IMR-90 (cell line): ENCODE measurements at regions not wholly inside any gene's neighbourhood (a gene's known extent, or its start where the extent isn't known, plus 50 kb on each side); places are given as distances from the start of the nearest gene placed in this dataset.

ENCODE experiments used
- ATAC-seq: fragments of 200-7000 bp; cut with Tn5 transposase; 2 replicates; pipeline ENCODE4 v1.9.1; 2020; ENCODE audit warnings: low read depth, mild to moderate bottlenecking, moderate library complexity
- BruUV-seq: library from RNA; stranded (reverse); fragments of 400-500 nt; replicated peaks from 2 replicates; lab custom pipeline; 2021; lab: Mats Ljungman, UMichigan
- CTCF ChIA-PET: fragments of 300-600 bp; formaldehyde crosslinking; extraction: SDS; loops from one replicate; lab custom pipeline; 2021; ENCODE audit warnings: antibody characterized with exemption; lab: Yijun Ruan, JAX
- POLR2A ChIA-PET: fragments of 300-600 bp; sonication (Branson Sonifier 250); formaldehyde crosslinking; loops from one replicate; lab custom pipeline; 2022; ENCODE audit warnings: antibody characterized with exemption; ENCODE audit not compliant: unreplicated experiment; lab: Charles Lee
- DNase-seq: peaks from one replicate; pipeline ENCODE4 v3.0.0; 2013
- H2AFZ ChIP-seq: replicated peaks from 2 replicates; pipeline ENCODE3; 2013; ENCODE audit warnings: low read length, mild to moderate bottlenecking; ENCODE audit not compliant: poor library complexity
- H2AK5ac ChIP-seq: 2 replicates; pipeline ENCODE4 v1.6.1; 2013; ENCODE audit warnings: low read depth, low read length, inconsistent platforms
- H2AK9ac ChIP-seq: replicated peaks from 2 replicates; pipeline ENCODE3; 2013; ENCODE audit warnings: mild to moderate bottlenecking, low read depth, low read length, moderate library complexity; ENCODE audit not compliant: poor library complexity
- H2BK120ac ChIP-seq: 2 replicates; pipeline ENCODE4 v1.6.1; 2013; ENCODE audit warnings: low read depth, low read length, inconsistent platforms
- H2BK15ac ChIP-seq: 3 replicates; pipeline ENCODE4 v1.6.1; 2013; ENCODE audit warnings: low read depth, low read length, inconsistent platforms
- H2BK20ac ChIP-seq: 2 replicates; pipeline ENCODE4 v1.6.1; 2013; ENCODE audit warnings: low read depth, mild to moderate bottlenecking, inconsistent platforms, low read length, moderate library complexity
- H2BK5ac ChIP-seq: 2 replicates; pipeline ENCODE4 v1.6.1; 2013; ENCODE audit warnings: mild to moderate bottlenecking, low read depth, low read length, inconsistent platforms; ENCODE audit not compliant: poor library complexity, severe bottlenecking
- H3K14ac ChIP-seq: replicated peaks from 2 replicates; pipeline ENCODE4 v1.6.1; 2013; ENCODE audit warnings: low read depth, low read length, inconsistent platforms
- H3K18ac ChIP-seq: 2 replicates; pipeline ENCODE4 v1.6.1; 2013; ENCODE audit warnings: low read depth, low read length, control low read depth
- H3K23ac ChIP-seq: 2 replicates; pipeline ENCODE4 v1.6.1; 2013; ENCODE audit warnings: low read depth, low read length, inconsistent platforms
- H3K27ac ChIP-seq: 2 replicates; pipeline ENCODE4 v1.5.1; 2013; ENCODE audit warnings: mild to moderate bottlenecking, control low read depth, low read length; ENCODE audit not compliant: insufficient read depth
- H3K27me3 ChIP-seq: 2 replicates; pipeline ENCODE4 v1.6.1; 2013; ENCODE audit warnings: low read length; ENCODE audit not compliant: control insufficient read depth, insufficient read depth
- H3K36me3 ChIP-seq: 2 replicates; pipeline ENCODE4 v1.6.1; 2013; ENCODE audit warnings: low read length, mixed read lengths; ENCODE audit not compliant: control insufficient read depth, insufficient read depth
- H3K4ac ChIP-seq: 2 replicates; pipeline ENCODE4 v1.6.1; 2013; ENCODE audit warnings: low read depth, low read length, inconsistent platforms
- H3K4me1 ChIP-seq: 2 replicates; pipeline ENCODE4 v1.6.1; 2013; ENCODE audit warnings: low read length, mixed read lengths; ENCODE audit not compliant: control insufficient read depth, insufficient read depth
- H3K4me2 ChIP-seq: 2 replicates; pipeline ENCODE4 v1.6.1; 2013; ENCODE audit warnings: low read depth, mild to moderate bottlenecking, control low read depth, low read length, moderate library complexity
- H3K4me3 ChIP-seq: 2 replicates; pipeline ENCODE4 v1.5.1; 2013; ENCODE audit warnings: low read depth, mild to moderate bottlenecking, control low read depth, low read length, moderate library complexity; ENCODE audit not compliant: insufficient read depth
- H3K56ac ChIP-seq: 2 replicates; pipeline ENCODE4 v1.6.1; 2013; ENCODE audit warnings: low read length, inconsistent platforms; ENCODE audit not compliant: insufficient read depth; ENCODE audit errors: extremely low read depth
- H3K79me1 ChIP-seq, 2 experiments: 2 replicates each; pipeline ENCODE4 v1.6.1; 2013; ENCODE audit warnings: low read length in 2 of 2, inconsistent platforms in 1 of 2, low read depth in 1 of 2
- H3K9ac ChIP-seq: 2 replicates; pipeline ENCODE4 v1.6.1; 2013; ENCODE audit warnings: low read depth, low read length, control low read depth
- H3K9me1 ChIP-seq: 2 replicates; pipeline ENCODE4 v1.6.1; 2013; ENCODE audit warnings: low read length, inconsistent platforms; ENCODE audit not compliant: insufficient read depth
- H3K9me3 ChIP-seq: 2 replicates; pipeline ENCODE4 v1.6.1; 2013; ENCODE audit warnings: low read length; ENCODE audit not compliant: control insufficient read depth, insufficient read depth
- H4K20me1 ChIP-seq: 2 replicates; pipeline ENCODE4 v1.6.1; 2013; ENCODE audit warnings: low read length, inconsistent platforms; ENCODE audit not compliant: insufficient read depth
- H4K5ac ChIP-seq: 2 replicates; pipeline ENCODE4 v1.6.1; 2013; ENCODE audit warnings: mild to moderate bottlenecking, low read depth, low read length, control low read depth
- H4K8ac ChIP-seq, 2 experiments: 2 replicates each; pipeline ENCODE4 v1.6.1; 2013; ENCODE audit warnings: low read depth in 2 of 2, low read length in 2 of 2, control low read depth in 1 of 2, inconsistent platforms in 1 of 2
- H4K91ac ChIP-seq: 2 replicates; pipeline ENCODE4 v1.6.1; 2013; ENCODE audit warnings: low read depth, low read length, inconsistent platforms; ENCODE audit not compliant: insufficient read depth
- BHLHE40 ChIP-seq: fragments of 150-350 bp; IDR thresholded peaks from 2 replicates; pipeline ENCODE4 v1.6.1; 2016; ENCODE audit warnings: mild to moderate bottlenecking, low read depth, low read length
- CEBPB ChIP-seq: IDR thresholded peaks from 2 replicates; pipeline ENCODE4 v1.6.1; 2012; ENCODE audit warnings: low read depth, low read length, improper control_type of control experiment
- CHD1 ChIP-seq: IDR thresholded peaks from 2 replicates; pipeline ENCODE4 v1.6.1; 2012; ENCODE audit warnings: low read depth, low read length, improper control_type of control experiment
- FOS ChIP-seq: fragments of 150-350 bp; IDR thresholded peaks from 2 replicates; pipeline ENCODE4 v1.6.1; 2016; ENCODE audit warnings: low read depth, low read length
- MAFK ChIP-seq: IDR thresholded peaks from 2 replicates; pipeline ENCODE4 v1.6.1; 2012; ENCODE audit warnings: low read depth, low read length, improper control_type of control experiment
- MAZ ChIP-seq: IDR thresholded peaks from 2 replicates; pipeline ENCODE4 v1.6.1; 2012; ENCODE audit warnings: low read depth, mild to moderate bottlenecking, low read length, improper control_type of control experiment, moderate library complexity, borderline replicate concordance
- MXI1 ChIP-seq: IDR thresholded peaks from 2 replicates; pipeline ENCODE4 v1.6.1; 2012; ENCODE audit warnings: low read depth, mild to moderate bottlenecking, low read length, moderate library complexity, borderline replicate concordance
- NFE2L2 ChIP-seq: fragments of 150-350 bp; IDR thresholded peaks from 2 replicates; pipeline ENCODE4 v1.6.1; 2016; ENCODE audit warnings: low read depth, mild to moderate bottlenecking, low read length
- POLR2A ChIP-seq: IDR thresholded peaks from 2 replicates; pipeline ENCODE4 v1.6.1; 2012; ENCODE audit warnings: mild to moderate bottlenecking, low read depth, low read length
- RAD21 ChIP-seq: IDR thresholded peaks from 2 replicates; pipeline ENCODE4 v1.6.1; 2012; ENCODE audit warnings: low read length, improper control_type of control experiment
- RCOR1 ChIP-seq: IDR thresholded peaks from 2 replicates; pipeline ENCODE4 v1.6.1; 2012; ENCODE audit warnings: mild to moderate bottlenecking, low read length, improper control_type of control experiment; ENCODE audit not compliant: insufficient replicate concordance
- RFX5 ChIP-seq: IDR thresholded peaks from 2 replicates; pipeline ENCODE4 v1.8.0; 2012; ENCODE audit warnings: low read depth, mild to moderate bottlenecking, low read length, moderate library complexity
- SMC3 ChIP-seq: fragments of 150-350 bp; IDR thresholded peaks from 2 replicates; pipeline ENCODE4 v1.6.1; 2016; ENCODE audit warnings: low read depth, mild to moderate bottlenecking, antibody characterized with exemption, low read length, moderate library complexity
- WGBS, 2 experiments: methylation state at CpG; one replicate each; pipeline versions ENCODE4 v1.1.5 to v1.1.7; 2013; ENCODE audit warnings: missing lambda C conversion rate in 2 of 2; ENCODE audit not compliant: insufficient read length in 1 of 2; ENCODE audit errors: extremely low coverage in 2 of 2; 5-methylcytosine and 5-hydroxymethylcytosine counted together
- dilution Hi-C: fragments of 300-500 bp; cut with HindIII; formaldehyde crosslinking; loops from one replicate; pipeline ENCODE4 v1.14.3; 2018; ENCODE audit warnings: low sequenced_read_pairs; ENCODE audit not compliant: unreplicated experiment
- in situ Hi-C: fragments of 300-500 bp; cut with MboI; formaldehyde crosslinking; loops from 3 replicates; pipeline ENCODE4 v1.14.3; 2019; ENCODE audit warnings: low sequenced_read_pairs, inconsistent platforms, mixed read lengths
- intact Hi-C: fragments of 100-400 bp; cut with micrococcal nuclease; formaldehyde crosslinking; loops from 2 replicates; pipeline ENCODE4 v1.10.0; 2022
- TF ChIP-seq, protein P1 (sequence below): fragments of 150-350 bp; IDR thresholded peaks from 2 replicates; pipeline ENCODE4 v1.6.1; 2017; ENCODE audit warnings: mild to moderate bottlenecking, antibody characterized with exemption, low read length, low read depth
- TF ChIP-seq, protein P2 (sequence below): conservative IDR thresholded peaks from 2 replicates; pipeline ENCODE4 v1.5.1; 2012; ENCODE audit warnings: mild to moderate bottlenecking, low read depth, low read length, improper control_type of control experiment
- TF ChIP-seq, protein P3 (sequence below): fragments of 150-350 bp; IDR thresholded peaks from 2 replicates; pipeline ENCODE4 v1.6.1; 2016; ENCODE audit warnings: low read depth, mild to moderate bottlenecking, low read length, moderate library complexity, borderline replicate concordance

DNA sequence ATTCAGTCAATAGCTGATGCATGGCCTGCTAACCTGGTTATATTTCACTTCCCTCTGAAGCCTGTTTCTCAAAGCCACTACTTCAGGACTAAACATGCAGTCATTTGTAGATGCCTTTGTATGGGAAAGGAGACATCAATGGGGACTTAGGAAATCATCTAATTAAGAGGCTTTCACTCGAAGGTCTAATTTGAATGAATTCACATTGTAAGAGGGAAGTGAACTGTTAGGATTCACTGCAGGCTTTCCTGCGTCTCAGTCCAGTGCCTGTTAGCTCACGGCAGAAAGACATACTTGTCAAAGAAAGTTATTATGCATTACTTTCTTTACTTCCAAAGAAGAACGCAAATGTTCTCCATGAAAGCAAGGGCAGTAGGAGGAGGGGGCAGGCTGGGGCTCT lies 50.6 kb upstream of the CDK20 start:
- no peaks in the 10 kb centered on the region for H4K20me1 ChIP-seq
- no peak overlapping the region for H2AK9ac ChIP-seq
- ChIA-PET CTCF (no interaction called here), POLR2A (no interaction called here)
- no peaks in the 10 kb centered on the region for H3K9me3 ChIP-seq
- no peak overlapping the region for H2AFZ ChIP-seq
- H3K14ac ChIP-seq: no peak overlapping the region
- no peak overlapping the region for H2BK5ac ChIP-seq
- in situ Hi-C loops (loop anchor here (10.0 to 25.0 kb wide), 2 partner anchors 338 to 660 kb away; no protein-coding TSS in a partner anchor), intact Hi-C loops (no loop called here), dilution Hi-C loops (no loop called here)
- H2AK5ac ChIP-seq: no peak overlapping the region
- H3K36me3 ChIP-seq: no peaks in the 10 kb centered on the region
- H3K4ac ChIP-seq: no peak overlapping the region
- no peaks in the 10 kb centered on the region for H3K4me1 ChIP-seq
- BruUV-seq: no TSS peak
- H4K5ac ChIP-seq: no peak overlapping the region
- no peak overlapping the region for H2BK15ac ChIP-seq
- H3K9me1 ChIP-seq: no peaks in the 10 kb centered on the region
- no peak overlapping the region for H3K56ac ChIP-seq
- H2BK120ac ChIP-seq: no peak overlapping the region
- no peak overlapping the region for H4K8ac ChIP-seq
- H3K18ac ChIP-seq: no peak overlapping the region
- no peak for ATAC-seq
- H3K23ac ChIP-seq: no peak overlapping the region
- no peak overlapping the region for H2BK20ac ChIP-seq
- H3K27me3 ChIP-seq: peaks cover 2% of the 10 kb centered on the region; the same call in 1 of the 2 replicates
- no peak overlapping the region for H4K91ac ChIP-seq
- no peak overlapping the region for H3K27ac ChIP-seq
- WGBS, 2 experiments: no CpG with 5 or more reads among the region's 4 CpGs
- TF ChIP-seq NFE2L2 (no peak), MAFK (no peak), RCOR1 (no peak), BHLHE40 (no peak), RAD21 (no peak), FOS (no peak), MXI1 (no peak), RFX5 (no peak), SMC3 (no peak), CEBPB (no peak), CHD1 (no peak), MAZ (no peak), POLR2A (no peak)
- TF ChIP-seq, protein P1, sequence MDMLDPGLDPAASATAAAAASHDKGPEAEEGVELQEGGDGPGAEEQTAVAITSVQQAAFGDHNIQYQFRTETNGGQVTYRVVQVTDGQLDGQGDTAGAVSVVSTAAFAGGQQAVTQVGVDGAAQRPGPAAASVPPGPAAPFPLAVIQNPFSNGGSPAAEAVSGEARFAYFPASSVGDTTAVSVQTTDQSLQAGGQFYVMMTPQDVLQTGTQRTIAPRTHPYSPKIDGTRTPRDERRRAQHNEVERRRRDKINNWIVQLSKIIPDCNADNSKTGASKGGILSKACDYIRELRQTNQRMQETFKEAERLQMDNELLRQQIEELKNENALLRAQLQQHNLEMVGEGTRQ: no peak
- TF ChIP-seq, protein P2, sequence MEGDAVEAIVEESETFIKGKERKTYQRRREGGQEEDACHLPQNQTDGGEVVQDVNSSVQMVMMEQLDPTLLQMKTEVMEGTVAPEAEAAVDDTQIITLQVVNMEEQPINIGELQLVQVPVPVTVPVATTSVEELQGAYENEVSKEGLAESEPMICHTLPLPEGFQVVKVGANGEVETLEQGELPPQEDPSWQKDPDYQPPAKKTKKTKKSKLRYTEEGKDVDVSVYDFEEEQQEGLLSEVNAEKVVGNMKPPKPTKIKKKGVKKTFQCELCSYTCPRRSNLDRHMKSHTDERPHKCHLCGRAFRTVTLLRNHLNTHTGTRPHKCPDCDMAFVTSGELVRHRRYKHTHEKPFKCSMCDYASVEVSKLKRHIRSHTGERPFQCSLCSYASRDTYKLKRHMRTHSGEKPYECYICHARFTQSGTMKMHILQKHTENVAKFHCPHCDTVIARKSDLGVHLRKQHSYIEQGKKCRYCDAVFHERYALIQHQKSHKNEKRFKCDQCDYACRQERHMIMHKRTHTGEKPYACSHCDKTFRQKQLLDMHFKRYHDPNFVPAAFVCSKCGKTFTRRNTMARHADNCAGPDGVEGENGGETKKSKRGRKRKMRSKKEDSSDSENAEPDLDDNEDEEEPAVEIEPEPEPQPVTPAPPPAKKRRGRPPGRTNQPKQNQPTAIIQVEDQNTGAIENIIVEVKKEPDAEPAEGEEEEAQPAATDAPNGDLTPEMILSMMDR: no peak
- TF ChIP-seq, protein P3, sequence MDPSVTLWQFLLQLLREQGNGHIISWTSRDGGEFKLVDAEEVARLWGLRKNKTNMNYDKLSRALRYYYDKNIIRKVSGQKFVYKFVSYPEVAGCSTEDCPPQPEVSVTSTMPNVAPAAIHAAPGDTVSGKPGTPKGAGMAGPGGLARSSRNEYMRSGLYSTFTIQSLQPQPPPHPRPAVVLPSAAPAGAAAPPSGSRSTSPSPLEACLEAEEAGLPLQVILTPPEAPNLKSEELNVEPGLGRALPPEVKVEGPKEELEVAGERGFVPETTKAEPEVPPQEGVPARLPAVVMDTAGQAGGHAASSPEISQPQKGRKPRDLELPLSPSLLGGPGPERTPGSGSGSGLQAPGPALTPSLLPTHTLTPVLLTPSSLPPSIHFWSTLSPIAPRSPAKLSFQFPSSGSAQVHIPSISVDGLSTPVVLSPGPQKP: no peak
- H3K9ac ChIP-seq: no peak overlapping the region
- H3K4me2 ChIP-seq: no peak overlapping the region
- H3K4me3 ChIP-seq: no peak overlapping the region
- no peak for DNase-seq
- no peaks in the 10 kb centered on the region for H3K79me1 ChIP-seq
